ENCODE measurements at regions not wholly inside any gene's neighbourhood (a gene's known extent, or its start where the extent isn't known, plus 50 kb on each side); places are given as distances from the start of the nearest gene placed in this dataset.
"Not testable (repeated sequence)": the region's sequence is repeated elsewhere in the genome, so short reads cannot be mapped to it uniquely, and the experiment has no call there.

- H3K27ac ChIP-seq (ENCODE audit: low read length), result no peak overlapping the region
- no peak overlapping the region for H3K4me2 ChIP-seq (ENCODE audit: insufficient read depth, low read length)
- no peak overlapping the region for H3K4me3 ChIP-seq (ENCODE audit: low read depth in 1 of 2, low read length in 2 of 2)
- H3K4me1 ChIP-seq (ENCODE audit: insufficient read depth, low read length), result no peaks in the 10 kb centered on the region
- ATAC-seq (ENCODE audit: insufficient read depth, low read depth), result no peak
- H3K36me3 ChIP-seq (ENCODE audit: insufficient read depth, low read length), result no peaks in the 10 kb centered on the region
- DNase-seq, result no peak
- no peak overlapping the region for H2AFZ ChIP-seq (ENCODE audit: low read depth, low read length)
- H3K9ac ChIP-seq (ENCODE audit: low read depth, low read length), result no peak overlapping the region
- no peaks in the 10 kb centered on the region for H4K20me1 ChIP-seq (ENCODE audit: insufficient read depth, low read length)
- H3K9me3 ChIP-seq (ENCODE audit: insufficient read depth, low read length, severe bottlenecking), result no peaks in the 10 kb centered on the region
- H3K27me3 ChIP-seq (ENCODE audit: insufficient read depth, low read length, poor library complexity), result no peaks in the 10 kb centered on the region
- no peaks in the 10 kb centered on the region for H3K79me2 ChIP-seq (ENCODE audit: insufficient read depth, low read length)
- TF ChIP-seq EZH2 (IDR thresholded peaks at IDR 0.05; ENCODE audit: borderline replicate concordance, low read depth, low read length, severe bottlenecking) (no peak), CTCF (IDR thresholded peaks at IDR 0.05; ENCODE audit: borderline replicate concordance, extremely low read depth, low read length, poor library complexity, severe bottlenecking) (no peak)
These were observed 822.6 kb downstream of the GLUD2 start for GRCh38 chrX:121869876-121870477.

- Histone ChIP-seq H2AFZ (ENCODE audit: low read depth, low read length) (no peak overlapping the region), H3K9me3 (ENCODE audit: insufficient read depth, low read length, severe bottlenecking) (no peaks in the 10 kb centered on the region), H3K4me1 (ENCODE audit: insufficient read depth, low read length) (no peaks in the 10 kb centered on the region), H3K27me3 (ENCODE audit: insufficient read depth, low read length, poor library complexity) (no peaks in the 10 kb centered on the region), H3K4me2 (ENCODE audit: insufficient read depth, low read length) (no peak overlapping the region), H3K4me3 (ENCODE audit: low read depth in 1 of 2, low read length in 2 of 2) (no peak overlapping the region), H3K36me3 (ENCODE audit: insufficient read depth, low read length) (no peaks in the 10 kb centered on the region), H4K20me1 (ENCODE audit: insufficient read depth, low read length) (no peaks in the 10 kb centered on the region), H3K9ac (ENCODE audit: low read depth, low read length) (no peak overlapping the region), H3K79me2 (ENCODE audit: insufficient read depth, low read length) (no peaks in the 10 kb centered on the region), H3K27ac (ENCODE audit: low read length) (no peak overlapping the region)
- DNase-seq, result no peak
- TF ChIP-seq EZH2 (IDR thresholded peaks at IDR 0.05; ENCODE audit: borderline replicate concordance, low read depth, low read length, severe bottlenecking) (no peak), CTCF (IDR thresholded peaks at IDR 0.05; ENCODE audit: borderline replicate concordance, extremely low read depth, low read length, poor library complexity, severe bottlenecking) (no peak)
- ATAC-seq (ENCODE audit: insufficient read depth, low read depth), result no peak
These were observed 823.7 kb downstream of the GLUD2 start for GRCh38 chrX:121871122-121871521.

- no peaks in the 10 kb centered on the region for H3K9me3 ChIP-seq (ENCODE audit: insufficient read depth, low read length, severe bottlenecking)
- TF ChIP-seq EZH2 (IDR thresholded peaks at IDR 0.05; ENCODE audit: borderline replicate concordance, low read depth, low read length, severe bottlenecking) (no peak), CTCF (IDR thresholded peaks at IDR 0.05; ENCODE audit: borderline replicate concordance, extremely low read depth, low read length, poor library complexity, severe bottlenecking) (no peak)
- no peak overlapping the region for H3K9ac ChIP-seq (ENCODE audit: low read depth, low read length)
- no peaks in the 10 kb centered on the region for H3K36me3 ChIP-seq (ENCODE audit: insufficient read depth, low read length)
- H3K4me1 ChIP-seq (ENCODE audit: insufficient read depth, low read length), result no peaks in the 10 kb centered on the region
- ATAC-seq (ENCODE audit: insufficient read depth, low read depth) (no peak), DNase-seq (no peak)
- H3K27me3 ChIP-seq (ENCODE audit: insufficient read depth, low read length, poor library complexity), result no peaks in the 10 kb centered on the region
- H3K4me2 ChIP-seq (ENCODE audit: insufficient read depth, low read length), result no peak overlapping the region
- no peak overlapping the region for H3K27ac ChIP-seq (ENCODE audit: low read length)
- H4K20me1 ChIP-seq (ENCODE audit: insufficient read depth, low read length), result no peaks in the 10 kb centered on the region
- no peak overlapping the region for H3K4me3 ChIP-seq (ENCODE audit: low read depth in 1 of 2, low read length in 2 of 2)
- no peak overlapping the region for H2AFZ ChIP-seq (ENCODE audit: low read depth, low read length)
- no peaks in the 10 kb centered on the region for H3K79me2 ChIP-seq (ENCODE audit: insufficient read depth, low read length)
These were observed 828.9 kb downstream of the GLUD2 start for GRCh38 chrX:121876305-121876704.

- not testable (repeated sequence) for H3K4me2 ChIP-seq (ENCODE audit: insufficient read depth, low read length); H2AFZ ChIP-seq (ENCODE audit: low read depth, low read length); H3K9ac ChIP-seq (ENCODE audit: low read depth, low read length); H3K79me2 ChIP-seq (ENCODE audit: insufficient read depth, low read length); H4K20me1 ChIP-seq (ENCODE audit: insufficient read depth, low read length); H3K4me1 ChIP-seq (ENCODE audit: insufficient read depth, low read length); DNase-seq; H3K27ac ChIP-seq (ENCODE audit: low read length); H3K9me3 ChIP-seq (ENCODE audit: insufficient read depth, low read length, severe bottlenecking); H3K27me3 ChIP-seq (ENCODE audit: insufficient read depth, low read length, poor library complexity); H3K4me3 ChIP-seq (ENCODE audit: low read depth in 1 of 2, low read length in 2 of 2); H3K36me3 ChIP-seq (ENCODE audit: insufficient read depth, low read length); ATAC-seq (ENCODE audit: insufficient read depth, low read depth)
These were observed 829.9 kb downstream of the GLUD2 start for GRCh38 chrX:121877337-121877736.

Data from DND-41 (cell line).